ENCODE measurements at regions not wholly inside any gene's neighbourhood (a gene's known extent, or its start where the extent isn't known, plus 50 kb on each side); places are given as distances from the start of the nearest gene placed in this dataset.

DNA sequence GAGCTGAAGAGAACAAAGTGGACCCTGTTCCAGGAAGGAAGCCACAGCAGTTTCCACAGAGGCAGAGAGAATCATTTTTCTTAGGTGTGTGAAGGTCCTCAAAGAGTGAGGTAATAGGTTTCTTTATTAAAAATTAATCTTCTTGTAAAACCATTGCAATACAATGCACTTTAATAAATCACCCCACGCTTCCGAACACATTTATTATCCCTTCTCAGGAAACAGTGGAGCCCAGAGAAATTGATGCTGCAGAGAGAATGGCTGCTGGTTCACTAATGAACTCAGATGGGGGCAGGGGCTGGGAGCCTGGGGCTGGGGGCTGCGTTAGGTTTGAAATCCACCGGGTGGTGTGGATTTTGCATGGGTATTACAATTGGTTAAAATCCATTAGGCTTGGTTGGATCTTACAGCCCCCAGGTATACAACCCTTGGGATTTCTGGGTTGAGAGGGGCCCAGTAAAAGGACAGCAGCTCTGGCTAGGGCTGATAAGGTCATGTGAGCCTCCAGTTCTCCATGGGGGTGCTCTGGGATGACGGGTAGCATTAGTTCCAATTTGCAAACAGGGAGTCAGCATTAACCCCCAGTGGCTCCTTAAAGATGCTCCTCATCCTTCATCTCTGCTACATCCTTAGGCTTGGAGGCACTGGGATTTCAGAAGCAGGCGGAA lies 718.1 kb upstream of the EEF2KMT start:
- no peaks in the 10 kb centered on the region for H3K4me1 Mint-ChIP-seq (ENCODE audit: low read depth, unreplicated experiment)
- no peak for DNase-seq
- no peak overlapping the region for H3K27ac Mint-ChIP-seq (ENCODE audit: unreplicated experiment)
- CTCF ChIA-PET = no interaction called here
- no TSS peak for BruUV-seq (replicated peaks)
- H3K4me3 Mint-ChIP-seq (ENCODE audit: low read depth, unreplicated experiment) = no peak overlapping the region
- H3K36me3 Mint-ChIP-seq (ENCODE audit: insufficient read depth, unreplicated experiment) = no peaks in the 10 kb centered on the region
- TF ChIP-seq, protein P1, sequence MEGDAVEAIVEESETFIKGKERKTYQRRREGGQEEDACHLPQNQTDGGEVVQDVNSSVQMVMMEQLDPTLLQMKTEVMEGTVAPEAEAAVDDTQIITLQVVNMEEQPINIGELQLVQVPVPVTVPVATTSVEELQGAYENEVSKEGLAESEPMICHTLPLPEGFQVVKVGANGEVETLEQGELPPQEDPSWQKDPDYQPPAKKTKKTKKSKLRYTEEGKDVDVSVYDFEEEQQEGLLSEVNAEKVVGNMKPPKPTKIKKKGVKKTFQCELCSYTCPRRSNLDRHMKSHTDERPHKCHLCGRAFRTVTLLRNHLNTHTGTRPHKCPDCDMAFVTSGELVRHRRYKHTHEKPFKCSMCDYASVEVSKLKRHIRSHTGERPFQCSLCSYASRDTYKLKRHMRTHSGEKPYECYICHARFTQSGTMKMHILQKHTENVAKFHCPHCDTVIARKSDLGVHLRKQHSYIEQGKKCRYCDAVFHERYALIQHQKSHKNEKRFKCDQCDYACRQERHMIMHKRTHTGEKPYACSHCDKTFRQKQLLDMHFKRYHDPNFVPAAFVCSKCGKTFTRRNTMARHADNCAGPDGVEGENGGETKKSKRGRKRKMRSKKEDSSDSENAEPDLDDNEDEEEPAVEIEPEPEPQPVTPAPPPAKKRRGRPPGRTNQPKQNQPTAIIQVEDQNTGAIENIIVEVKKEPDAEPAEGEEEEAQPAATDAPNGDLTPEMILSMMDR (IDR thresholded peaks at IDR 0.05; ENCODE audit: unreplicated experiment) = no peak
- H3K27me3 Mint-ChIP-seq (ENCODE audit: unreplicated experiment) = peaks cover 19% of the 10 kb centered on the region
- intact Hi-C loops (cut with micrococcal nuclease; ENCODE audit: unreplicated experiment) = no loop called here
- H3K9me3 Mint-ChIP-seq (ENCODE audit: low read depth, unreplicated experiment) = peaks cover 7% of the 10 kb centered on the region

DNA sequence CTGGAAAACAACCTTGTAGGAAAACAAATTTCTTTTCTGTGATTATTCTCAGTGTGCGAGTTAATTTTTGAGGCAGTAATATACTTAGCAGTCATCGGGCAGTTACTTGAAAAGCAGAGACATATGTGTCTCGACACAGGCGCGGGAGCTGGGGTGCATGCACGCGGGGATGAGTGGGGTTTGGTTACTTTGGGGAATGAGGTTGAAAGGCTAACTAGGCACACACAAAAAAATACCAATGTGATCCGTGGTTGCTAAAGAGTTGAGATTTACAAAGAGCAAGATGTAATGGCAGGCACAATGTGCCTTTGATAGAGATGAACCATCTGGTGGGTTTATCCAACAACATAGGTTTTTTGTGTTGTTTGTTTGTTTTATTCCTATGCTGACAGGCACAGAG lies 703.8 kb upstream of the EEF2KMT start:
- Mint-ChIP-seq H3K27ac (ENCODE audit: unreplicated experiment) (no peak overlapping the region), H3K4me1 (ENCODE audit: low read depth, unreplicated experiment) (no peaks in the 10 kb centered on the region), H3K27me3 (ENCODE audit: unreplicated experiment) (peaks cover 29% of the 10 kb centered on the region), H3K4me3 (ENCODE audit: low read depth, unreplicated experiment) (no peak overlapping the region), H3K36me3 (ENCODE audit: insufficient read depth, unreplicated experiment) (no peaks in the 10 kb centered on the region), H3K9me3 (ENCODE audit: low read depth, unreplicated experiment) (peaks cover 7% of the 10 kb centered on the region)
- CTCF ChIA-PET = no interaction called here
- no peak for DNase-seq
- BruUV-seq (replicated peaks) = no TSS peak
- TF ChIP-seq, protein P1 (IDR thresholded peaks at IDR 0.05; ENCODE audit: unreplicated experiment) = no peak
- intact Hi-C loops (cut with micrococcal nuclease; ENCODE audit: unreplicated experiment) = no loop called here

DNA sequence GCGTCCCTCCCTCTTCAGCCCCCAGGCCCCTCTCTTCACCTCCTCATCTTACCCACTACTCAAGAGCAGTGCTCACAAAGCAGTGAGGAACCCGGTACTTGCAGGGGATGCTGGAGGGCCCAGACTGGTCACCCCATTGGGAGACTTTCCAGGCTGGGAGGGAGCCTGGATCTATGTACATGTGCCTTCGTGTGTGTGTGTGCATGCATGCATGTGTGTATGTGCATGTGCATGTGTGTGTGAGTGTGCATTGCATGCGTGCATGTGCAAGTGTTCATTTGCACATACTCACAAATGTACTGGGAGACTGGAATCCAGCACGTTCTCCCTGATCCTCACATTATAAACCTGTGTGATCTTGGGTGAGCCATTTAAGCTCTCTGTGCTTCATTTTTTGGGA lies 696.0 kb upstream of the EEF2KMT start:
- intact Hi-C loops (cut with micrococcal nuclease; ENCODE audit: unreplicated experiment) = loop anchor here (5.0 kb wide), 2 partner anchors 36 to 56 kb away; no protein-coding TSS in a partner anchor
- no peak overlapping the region for H3K4me3 Mint-ChIP-seq (ENCODE audit: low read depth, unreplicated experiment)
- H3K27me3 Mint-ChIP-seq (ENCODE audit: unreplicated experiment) = no peaks in the 10 kb centered on the region
- CTCF ChIA-PET = no interaction called here
- H3K36me3 Mint-ChIP-seq (ENCODE audit: insufficient read depth, unreplicated experiment) = no peaks in the 10 kb centered on the region
- H3K9me3 Mint-ChIP-seq (ENCODE audit: low read depth, unreplicated experiment) = peaks cover 4% of the 10 kb centered on the region
- TF ChIP-seq, protein P1 (IDR thresholded peaks at IDR 0.05; ENCODE audit: unreplicated experiment) = no peak
- no peak for DNase-seq
- H3K27ac Mint-ChIP-seq (ENCODE audit: unreplicated experiment) = no peak overlapping the region
- BruUV-seq (replicated peaks) = no TSS peak
- H3K4me1 Mint-ChIP-seq (ENCODE audit: low read depth, unreplicated experiment) = peaks cover 41% of the 10 kb centered on the region

DNA sequence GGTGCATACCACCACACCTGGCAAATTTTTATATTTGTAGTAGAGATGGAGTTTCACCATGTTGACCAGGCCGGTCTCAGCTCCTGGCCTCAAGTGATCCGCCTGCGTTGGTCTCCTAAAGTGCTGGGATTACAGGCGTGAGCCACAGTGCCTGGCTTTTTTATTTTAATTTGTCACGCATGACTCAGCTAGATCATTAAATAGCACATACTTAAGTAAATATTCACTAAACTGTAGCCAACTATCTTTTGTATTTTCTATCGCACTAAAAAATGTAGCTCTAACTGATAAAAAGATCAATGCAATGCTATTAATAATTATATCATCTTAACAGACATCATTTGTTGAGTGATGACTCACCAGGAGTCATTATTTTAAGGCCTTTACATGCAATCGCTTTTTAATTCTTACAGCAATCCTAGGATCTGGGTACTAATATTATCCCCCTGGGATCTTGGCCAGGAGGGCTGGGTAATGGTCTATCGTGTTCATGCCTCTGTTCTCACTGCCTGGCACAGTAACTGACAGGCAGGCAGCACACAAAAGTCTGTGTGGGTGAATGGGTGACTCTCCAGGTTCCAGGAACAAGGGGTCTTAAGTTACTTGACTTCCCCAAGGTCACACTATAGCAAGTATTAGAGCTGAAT lies 693.5 kb upstream of the EEF2KMT start:
- CTCF ChIA-PET = interaction anchor here (0.7 to 1.9 kb wide), 5 partner anchors 17 to 760 kb away, joined by 3 to 6 read pairs (median 5); no protein-coding TSS in a partner anchor
- no TSS peak for BruUV-seq (replicated peaks)
- no peak overlapping the region for H3K4me3 Mint-ChIP-seq (ENCODE audit: low read depth, unreplicated experiment)
- peaks cover 41% of the 10 kb centered on the region for H3K4me1 Mint-ChIP-seq (ENCODE audit: low read depth, unreplicated experiment)
- no peaks in the 10 kb centered on the region for H3K36me3 Mint-ChIP-seq (ENCODE audit: insufficient read depth, unreplicated experiment)
- intact Hi-C loops (cut with micrococcal nuclease; ENCODE audit: unreplicated experiment) = loop anchor here (2.0 to 5.0 kb wide), 3 partner anchors 34 to 60 kb away; no protein-coding TSS in a partner anchor
- no peaks in the 10 kb centered on the region for H3K27me3 Mint-ChIP-seq (ENCODE audit: unreplicated experiment)
- DNase-seq = peak; percentile 40
- H3K27ac Mint-ChIP-seq (ENCODE audit: unreplicated experiment) = no peak overlapping the region
- TF ChIP-seq, protein P1 (IDR thresholded peaks at IDR 0.05; ENCODE audit: unreplicated experiment) = no peak
- peaks cover 5% of the 10 kb centered on the region for H3K9me3 Mint-ChIP-seq (ENCODE audit: low read depth, unreplicated experiment)

Data from Calu3 (cell line).